ENCODE measurements at regions not wholly inside any gene's neighbourhood (a gene's known extent, or its start where the extent isn't known, plus 50 kb on each side); places are given as distances from the start of the nearest gene placed in this dataset.

DNA sequence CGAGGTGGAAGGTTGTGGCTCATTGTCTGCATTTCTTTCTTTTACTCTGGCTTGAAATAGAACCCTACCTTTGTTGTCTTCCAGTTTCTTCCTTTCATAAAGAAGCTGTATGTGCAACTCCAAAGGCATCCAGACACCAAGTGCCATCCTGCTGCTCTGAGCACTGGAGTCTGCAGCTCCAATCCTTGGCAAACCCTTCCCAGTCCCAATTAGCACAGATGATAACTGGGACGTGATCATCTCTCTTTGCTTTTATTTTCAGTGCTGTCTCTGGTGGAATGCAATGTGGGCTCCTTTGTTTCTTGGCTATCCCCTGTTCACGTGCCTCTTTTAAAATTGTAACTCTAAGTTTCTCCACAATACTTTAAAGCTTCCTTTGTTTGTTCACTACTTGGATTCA, 140.9 kb downstream of the AQP9 start:
- no peak for TF ChIP-seq EZH2 (IDR thresholded peaks at IDR 0.05; ENCODE audit: borderline replicate concordance, low read depth, low read length, poor library complexity, severe bottlenecking)
- TF ChIP-seq, protein P1, sequence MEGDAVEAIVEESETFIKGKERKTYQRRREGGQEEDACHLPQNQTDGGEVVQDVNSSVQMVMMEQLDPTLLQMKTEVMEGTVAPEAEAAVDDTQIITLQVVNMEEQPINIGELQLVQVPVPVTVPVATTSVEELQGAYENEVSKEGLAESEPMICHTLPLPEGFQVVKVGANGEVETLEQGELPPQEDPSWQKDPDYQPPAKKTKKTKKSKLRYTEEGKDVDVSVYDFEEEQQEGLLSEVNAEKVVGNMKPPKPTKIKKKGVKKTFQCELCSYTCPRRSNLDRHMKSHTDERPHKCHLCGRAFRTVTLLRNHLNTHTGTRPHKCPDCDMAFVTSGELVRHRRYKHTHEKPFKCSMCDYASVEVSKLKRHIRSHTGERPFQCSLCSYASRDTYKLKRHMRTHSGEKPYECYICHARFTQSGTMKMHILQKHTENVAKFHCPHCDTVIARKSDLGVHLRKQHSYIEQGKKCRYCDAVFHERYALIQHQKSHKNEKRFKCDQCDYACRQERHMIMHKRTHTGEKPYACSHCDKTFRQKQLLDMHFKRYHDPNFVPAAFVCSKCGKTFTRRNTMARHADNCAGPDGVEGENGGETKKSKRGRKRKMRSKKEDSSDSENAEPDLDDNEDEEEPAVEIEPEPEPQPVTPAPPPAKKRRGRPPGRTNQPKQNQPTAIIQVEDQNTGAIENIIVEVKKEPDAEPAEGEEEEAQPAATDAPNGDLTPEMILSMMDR (conservative IDR thresholded peaks at IDR 0.05; ENCODE audit: low read depth, low read length) = no peak
- intact Hi-C loops (cut with micrococcal nuclease; ENCODE audit: unreplicated experiment) = loop anchor here (10.0 kb wide), 1 partner anchor 466 kb away; the partner anchor contains the start of gene ADAM10
- Histone ChIP-seq H3K36me3 (ENCODE audit: insufficient read depth, low read length, poor library complexity, severe bottlenecking) (no peaks in the 10 kb centered on the region), H3K4me3 (ENCODE audit: low read depth, low read length, poor library complexity, severe bottlenecking) (no peak overlapping the region), H3K9me3 (ENCODE audit: low read depth, low read length, poor library complexity, severe bottlenecking) (no peaks in the 10 kb centered on the region), H3K4me1 (ENCODE audit: insufficient read depth, low read length, poor library complexity, severe bottlenecking) (no peaks in the 10 kb centered on the region), H3K27ac (ENCODE audit: low read depth, low read length, poor library complexity, severe bottlenecking) (no peak overlapping the region), H3K27me3 (replicated peaks; ENCODE audit: insufficient read depth, low read depth, low read length, poor library complexity) (no peaks in the 10 kb centered on the region)
- no TSS peak for BruUV-seq (replicated peaks)
- ChIA-PET CTCF (no interaction called here), POLR2A (ENCODE audit: low non-redundant PET) (no interaction called here)
- no peak for DNase-seq (ENCODE audit: low spot score)

DNA sequence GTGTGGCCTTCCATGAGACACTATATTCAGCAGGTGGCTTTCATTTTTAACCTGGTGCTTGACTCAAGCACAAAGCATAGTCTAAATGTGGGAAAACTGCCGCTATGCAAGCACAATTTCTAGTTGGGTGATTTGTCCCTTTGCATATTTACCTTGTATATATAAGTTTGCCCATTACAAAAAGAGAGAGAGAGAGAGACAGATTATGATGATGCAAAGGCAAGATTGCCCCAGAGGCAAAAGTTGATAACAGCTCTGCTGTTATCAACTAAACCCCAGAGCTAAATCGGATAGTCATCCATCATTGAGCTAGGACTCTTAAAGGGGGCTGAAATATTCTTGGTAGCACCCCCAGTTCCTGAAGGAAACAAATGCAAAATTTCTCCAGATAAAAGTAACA, 141.5 kb downstream of the AQP9 start:
- H3K27ac ChIP-seq (ENCODE audit: low read depth, low read length, poor library complexity, severe bottlenecking) = no peak overlapping the region
- no peak for DNase-seq (ENCODE audit: low spot score)
- no peak overlapping the region for H3K4me3 ChIP-seq (ENCODE audit: low read depth, low read length, poor library complexity, severe bottlenecking)
- POLR2A ChIA-PET (ENCODE audit: low non-redundant PET) = no interaction called here
- H3K27me3 ChIP-seq (replicated peaks; ENCODE audit: insufficient read depth, low read depth, low read length, poor library complexity) = no peaks in the 10 kb centered on the region
- H3K4me1 ChIP-seq (ENCODE audit: insufficient read depth, low read length, poor library complexity, severe bottlenecking) = no peaks in the 10 kb centered on the region
- H3K36me3 ChIP-seq (ENCODE audit: insufficient read depth, low read length, poor library complexity, severe bottlenecking) = no peaks in the 10 kb centered on the region
- CTCF ChIA-PET = no interaction called here
- intact Hi-C loops (cut with micrococcal nuclease; ENCODE audit: unreplicated experiment) = loop anchor here (10.0 kb wide), 1 partner anchor 465 kb away; the partner anchor contains the start of gene ADAM10
- H3K9me3 ChIP-seq (ENCODE audit: low read depth, low read length, poor library complexity, severe bottlenecking) = no peaks in the 10 kb centered on the region
- no TSS peak for BruUV-seq (replicated peaks)
- no peak for TF ChIP-seq EZH2 (IDR thresholded peaks at IDR 0.05; ENCODE audit: borderline replicate concordance, low read depth, low read length, poor library complexity, severe bottlenecking)

- Histone ChIP-seq H3K27me3 (replicated peaks; ENCODE audit: insufficient read depth, low read depth, low read length, poor library complexity) (no peaks in the 10 kb centered on the region), H3K4me1 (ENCODE audit: insufficient read depth, low read length, poor library complexity, severe bottlenecking) (no peaks in the 10 kb centered on the region), H3K36me3 (ENCODE audit: insufficient read depth, low read length, poor library complexity, severe bottlenecking) (no peaks in the 10 kb centered on the region), H3K4me3 (ENCODE audit: low read depth, low read length, poor library complexity, severe bottlenecking) (no peak overlapping the region), H3K27ac (ENCODE audit: low read depth, low read length, poor library complexity, severe bottlenecking) (no peak overlapping the region), H3K9me3 (ENCODE audit: low read depth, low read length, poor library complexity, severe bottlenecking) (no peaks in the 10 kb centered on the region)
- intact Hi-C loops (cut with micrococcal nuclease; ENCODE audit: unreplicated experiment) = no loop called here
- CTCF ChIA-PET = no interaction called here
- DNase-seq (ENCODE audit: low spot score) = no peak
- POLR2A ChIA-PET (ENCODE audit: low non-redundant PET) = no interaction called here
- no TSS peak for BruUV-seq (replicated peaks)
- TF ChIP-seq, protein P1 (conservative IDR thresholded peaks at IDR 0.05; ENCODE audit: low read depth, low read length) = no peak
- no peak for TF ChIP-seq EZH2 (IDR thresholded peaks at IDR 0.05; ENCODE audit: borderline replicate concordance, low read depth, low read length, poor library complexity, severe bottlenecking)
These were observed 144.0 kb downstream of the AQP9 start for GRCh38 chr15:58282060-58282708.

- H3K27me3 ChIP-seq (replicated peaks; ENCODE audit: insufficient read depth, low read depth, low read length, poor library complexity) = no peaks in the 10 kb centered on the region
- no peaks in the 10 kb centered on the region for H3K4me1 ChIP-seq (ENCODE audit: insufficient read depth, low read length, poor library complexity, severe bottlenecking)
- no peak overlapping the region for H3K4me3 ChIP-seq (ENCODE audit: low read depth, low read length, poor library complexity, severe bottlenecking)
- ChIA-PET CTCF (no interaction called here), POLR2A (ENCODE audit: low non-redundant PET) (no interaction called here)
- no TSS peak for BruUV-seq (replicated peaks)
- no peak for TF ChIP-seq EZH2 (IDR thresholded peaks at IDR 0.05; ENCODE audit: borderline replicate concordance, low read depth, low read length, poor library complexity, severe bottlenecking)
- TF ChIP-seq, protein P1 (conservative IDR thresholded peaks at IDR 0.05; ENCODE audit: low read depth, low read length) = no peak
- no peaks in the 10 kb centered on the region for H3K36me3 ChIP-seq (ENCODE audit: insufficient read depth, low read length, poor library complexity, severe bottlenecking)
- intact Hi-C loops (cut with micrococcal nuclease; ENCODE audit: unreplicated experiment) = no loop called here
- DNase-seq (ENCODE audit: low spot score) = no peak
- no peaks in the 10 kb centered on the region for H3K9me3 ChIP-seq (ENCODE audit: low read depth, low read length, poor library complexity, severe bottlenecking)
- H3K27ac ChIP-seq (ENCODE audit: low read depth, low read length, poor library complexity, severe bottlenecking) = no peak overlapping the region
These were observed 145.1 kb downstream of the AQP9 start for GRCh38 chr15:58283302-58283701.
